ENCODE measurements at regions not wholly inside any gene's neighbourhood (a gene's known extent, or its start where the extent isn't known, plus 50 kb on each side); places are given as distances from the start of the nearest gene placed in this dataset.

DNA sequence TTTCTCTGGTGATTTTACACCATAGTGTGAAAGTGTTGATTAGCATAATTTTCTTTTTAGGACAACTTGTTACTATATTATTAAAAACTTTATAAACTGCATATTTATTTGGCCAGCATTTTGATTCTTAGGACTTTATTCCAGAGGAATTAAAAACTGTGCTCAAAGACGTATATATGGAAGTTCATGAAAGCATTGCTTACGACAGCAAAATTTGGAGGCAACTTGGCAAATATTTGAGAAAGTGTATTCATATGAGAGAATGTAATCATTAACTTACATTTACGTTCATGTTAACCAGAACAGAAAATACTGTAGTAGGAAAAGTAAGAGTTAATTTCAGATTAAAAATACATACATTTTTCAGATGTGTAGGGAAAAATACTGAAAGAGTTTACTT lies 203.1 kb downstream of the JCAD start:
- intact Hi-C loops (cut with DNase I; ENCODE audit: low total_unique reads), result no loop called here

DNA sequence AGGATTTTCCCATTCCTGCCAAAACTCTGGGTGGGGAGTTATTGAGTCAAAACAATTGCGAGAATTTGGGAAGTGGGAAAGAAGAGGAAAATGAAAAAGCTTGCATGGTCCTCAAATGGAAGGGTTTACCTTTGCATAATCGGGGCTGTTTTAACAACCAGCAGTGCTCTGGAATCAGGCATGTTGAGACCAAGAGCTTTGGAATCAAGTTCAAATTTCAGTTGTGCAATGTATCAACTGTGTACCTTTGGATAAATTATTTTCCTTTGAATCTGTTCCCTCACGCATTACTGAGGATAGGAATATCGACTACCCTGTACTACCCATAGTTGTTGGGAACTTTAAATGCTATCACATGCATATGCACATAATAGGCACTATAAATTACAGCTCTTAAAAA lies 205.5 kb downstream of the JCAD start:
- Histone ChIP-seq H3K9me3 (no peaks in the 10 kb centered on the region), H3K27me3 (no peaks in the 10 kb centered on the region), H3K4me1 (peaks cover 12% of the 10 kb centered on the region), H3K4me3 (no peak overlapping the region), H3K27ac (no peak overlapping the region), H3K36me3 (ENCODE audit: low read depth, missing control alignments) (no peaks in the 10 kb centered on the region)
- 83 to 89% methylated on average over 4 of the region's 4 CpGs for WGBS, 2 donors
- intact Hi-C loops (cut with DNase I; ENCODE audit: low total_unique reads), result no loop called here
- TF ChIP-seq POLR2A (IDR thresholded peaks at IDR 0.05), result no peak
- TF ChIP-seq, protein P1, sequence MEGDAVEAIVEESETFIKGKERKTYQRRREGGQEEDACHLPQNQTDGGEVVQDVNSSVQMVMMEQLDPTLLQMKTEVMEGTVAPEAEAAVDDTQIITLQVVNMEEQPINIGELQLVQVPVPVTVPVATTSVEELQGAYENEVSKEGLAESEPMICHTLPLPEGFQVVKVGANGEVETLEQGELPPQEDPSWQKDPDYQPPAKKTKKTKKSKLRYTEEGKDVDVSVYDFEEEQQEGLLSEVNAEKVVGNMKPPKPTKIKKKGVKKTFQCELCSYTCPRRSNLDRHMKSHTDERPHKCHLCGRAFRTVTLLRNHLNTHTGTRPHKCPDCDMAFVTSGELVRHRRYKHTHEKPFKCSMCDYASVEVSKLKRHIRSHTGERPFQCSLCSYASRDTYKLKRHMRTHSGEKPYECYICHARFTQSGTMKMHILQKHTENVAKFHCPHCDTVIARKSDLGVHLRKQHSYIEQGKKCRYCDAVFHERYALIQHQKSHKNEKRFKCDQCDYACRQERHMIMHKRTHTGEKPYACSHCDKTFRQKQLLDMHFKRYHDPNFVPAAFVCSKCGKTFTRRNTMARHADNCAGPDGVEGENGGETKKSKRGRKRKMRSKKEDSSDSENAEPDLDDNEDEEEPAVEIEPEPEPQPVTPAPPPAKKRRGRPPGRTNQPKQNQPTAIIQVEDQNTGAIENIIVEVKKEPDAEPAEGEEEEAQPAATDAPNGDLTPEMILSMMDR (IDR thresholded peaks at IDR 0.05), result no peak
- DNase-seq, result no peak

More for the DNA sequence above, 203.1 kb downstream of the JCAD start:
- no peak for DNase-seq
- H3K27ac ChIP-seq, result no peak overlapping the region
- TF ChIP-seq POLR2A (IDR thresholded peaks at IDR 0.05), result no peak
- TF ChIP-seq, protein P1 (IDR thresholded peaks at IDR 0.05), result no peak
- H3K9me3 ChIP-seq, result no peaks in the 10 kb centered on the region
- H3K27me3 ChIP-seq, result no peaks in the 10 kb centered on the region
- 91 to 97% methylated on average over 3 of the region's 3 CpGs for WGBS, 2 donors
- no peak overlapping the region for H3K4me3 ChIP-seq
- H3K36me3 ChIP-seq (ENCODE audit: low read depth, missing control alignments), result no peaks in the 10 kb centered on the region
- peaks cover 8% of the 10 kb centered on the region for H3K4me1 ChIP-seq

DNA sequence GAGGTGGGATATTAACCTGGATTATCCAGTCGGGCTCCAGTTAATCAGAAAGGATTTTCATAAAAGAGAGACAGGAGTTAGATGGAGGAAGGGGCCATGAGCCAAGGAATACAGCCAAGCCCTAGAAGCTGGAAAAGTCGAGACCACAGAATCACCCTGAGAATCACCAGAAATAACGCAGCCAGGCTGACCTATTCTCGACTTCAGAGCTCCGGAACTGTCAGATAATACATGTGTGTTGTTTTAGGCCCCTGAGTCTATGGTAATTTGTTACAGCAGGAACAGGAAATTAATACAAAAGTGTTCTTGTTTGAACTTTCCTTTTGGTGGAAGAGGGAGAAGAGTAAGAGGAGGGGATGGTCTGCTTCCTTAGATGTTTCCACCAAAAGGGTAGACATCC lies 208.1 kb downstream of the JCAD start:
- Histone ChIP-seq H3K4me1 (peaks cover 3% of the 10 kb centered on the region), H3K27ac (no peak overlapping the region), H3K36me3 (ENCODE audit: low read depth, missing control alignments) (no peaks in the 10 kb centered on the region), H3K4me3 (no peak overlapping the region), H3K9me3 (no peaks in the 10 kb centered on the region), H3K27me3 (no peaks in the 10 kb centered on the region)
- DNase-seq, result no peak
- intact Hi-C loops (cut with DNase I; ENCODE audit: low total_unique reads), result no loop called here
- TF ChIP-seq, protein P1 (IDR thresholded peaks at IDR 0.05), result no peak
- TF ChIP-seq POLR2A (IDR thresholded peaks at IDR 0.05), result no peak
- WGBS, 2 donors, result 68 to 79% methylated on average over 5 of the region's 5 CpGs

DNA sequence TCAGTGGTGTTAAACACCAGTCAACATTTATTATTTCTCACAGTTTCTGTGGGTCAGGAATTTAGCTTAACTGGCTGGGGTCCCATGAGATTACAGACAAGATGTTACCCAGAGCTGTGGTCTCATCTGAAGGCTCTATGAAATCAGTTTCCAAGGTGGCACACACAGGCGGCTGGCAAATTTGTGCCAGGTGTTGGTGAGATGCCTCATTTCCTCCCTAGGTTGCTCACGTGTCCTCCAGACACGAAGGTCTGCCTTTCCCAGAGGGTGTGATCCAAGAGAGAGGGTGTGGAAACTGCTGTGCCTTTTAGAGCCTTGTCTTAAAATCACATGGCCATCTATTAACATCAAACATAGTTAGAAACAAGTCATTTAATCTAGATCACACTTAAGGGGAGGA lies 209.0 kb downstream of the JCAD start:
- no peak for DNase-seq
- intact Hi-C loops (cut with DNase I; ENCODE audit: low total_unique reads), result no loop called here
- Histone ChIP-seq H3K27ac (no peak overlapping the region), H3K27me3 (no peaks in the 10 kb centered on the region), H3K9me3 (no peaks in the 10 kb centered on the region), H3K4me3 (no peak overlapping the region), H3K36me3 (ENCODE audit: low read depth, missing control alignments) (no peaks in the 10 kb centered on the region), H3K4me1 (peaks cover 3% of the 10 kb centered on the region)
- TF ChIP-seq POLR2A (IDR thresholded peaks at IDR 0.05), result no peak
- TF ChIP-seq, protein P1 (IDR thresholded peaks at IDR 0.05), result no peak
- WGBS, 2 donors, result 96 to 100% methylated on average over 2 to 3 of the region's 3 CpGs

DNA sequence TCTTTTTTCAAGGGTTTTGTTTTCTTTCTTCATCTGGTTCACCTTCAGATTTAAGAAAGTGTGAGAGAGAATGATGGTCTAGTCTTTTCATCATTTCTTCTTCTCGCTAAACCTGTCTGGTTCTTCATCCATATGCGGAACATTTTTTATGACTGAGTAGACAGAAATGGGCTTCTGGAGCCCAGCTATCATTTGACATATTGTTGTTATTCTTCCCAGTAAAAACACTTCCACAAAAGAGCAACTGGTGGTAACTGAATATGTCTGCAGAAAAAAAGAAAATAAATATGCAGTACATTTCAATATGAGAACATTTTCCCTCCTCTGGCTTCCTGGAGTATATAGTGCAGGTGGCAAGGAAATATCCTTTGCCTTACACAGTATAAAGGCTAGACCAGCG lies 209.5 kb downstream of the JCAD start:
- TF ChIP-seq, protein P1 (IDR thresholded peaks at IDR 0.05), result no peak
- no peak for TF ChIP-seq POLR2A (IDR thresholded peaks at IDR 0.05)
- Histone ChIP-seq H3K27me3 (no peaks in the 10 kb centered on the region), H3K9me3 (no peaks in the 10 kb centered on the region), H3K36me3 (ENCODE audit: low read depth, missing control alignments) (no peaks in the 10 kb centered on the region), H3K4me3 (no peak overlapping the region), H3K4me1 (peaks cover 3% of the 10 kb centered on the region), H3K27ac (peak overlapping the region in 1 of 2 donors; percentile 63)
- intact Hi-C loops (cut with DNase I; ENCODE audit: low total_unique reads), result no loop called here
- no peak for DNase-seq
- 80 to 84% methylated on average over 3 of the region's 3 CpGs for WGBS, 2 donors
